ENCODE measurements at regions not wholly inside any gene's neighbourhood (a gene's known extent, or its start where the extent isn't known, plus 50 kb on each side); places are given as distances from the start of the nearest gene placed in this dataset.

DNA sequence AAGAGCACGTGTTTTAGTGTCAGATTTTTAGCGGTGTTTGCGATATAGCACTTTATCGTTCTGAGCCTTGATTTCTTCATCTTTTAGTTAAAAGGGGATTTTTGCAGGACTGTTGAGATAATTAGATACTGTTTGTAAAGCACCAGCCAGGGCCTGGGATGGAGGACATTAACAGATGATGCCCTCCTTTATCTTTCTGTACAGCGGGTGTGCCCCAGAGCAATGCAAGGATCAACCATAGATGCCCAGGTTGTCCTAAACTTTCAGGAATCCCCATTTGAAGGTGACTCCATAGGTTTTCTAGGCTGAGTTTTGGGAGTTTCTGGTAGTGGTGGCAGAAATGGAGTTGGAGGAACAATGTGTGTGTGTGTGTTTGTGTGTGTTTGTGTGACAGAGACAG, 97.0 kb upstream of the SPRED2 start:
- Histone ChIP-seq H3K27me3 (ENCODE audit: insufficient read depth, low read length) (no peaks in the 10 kb centered on the region), H2AFZ (ENCODE audit: low read length) (no peak overlapping the region), H3K4me1 (ENCODE audit: insufficient read depth, low read length) (peaks cover 15% of the 10 kb centered on the region), H3K4me2 (ENCODE audit: insufficient read depth, low read length) (no peak overlapping the region), H3K4me3 (ENCODE audit: insufficient read depth, low read length) (no peak overlapping the region), H3K27ac (ENCODE audit: low read depth, low read length) (no peak overlapping the region), H3K79me2 (ENCODE audit: insufficient read depth, low read length) (no peaks in the 10 kb centered on the region), H3K9me3 (ENCODE audit: low read depth, low read length) (no peaks in the 10 kb centered on the region), H4K20me1 (ENCODE audit: insufficient read depth, low read length) (no peaks in the 10 kb centered on the region), H3K36me3 (ENCODE audit: insufficient read depth, low read length) (no peaks in the 10 kb centered on the region)
- TF ChIP-seq, protein P1, sequence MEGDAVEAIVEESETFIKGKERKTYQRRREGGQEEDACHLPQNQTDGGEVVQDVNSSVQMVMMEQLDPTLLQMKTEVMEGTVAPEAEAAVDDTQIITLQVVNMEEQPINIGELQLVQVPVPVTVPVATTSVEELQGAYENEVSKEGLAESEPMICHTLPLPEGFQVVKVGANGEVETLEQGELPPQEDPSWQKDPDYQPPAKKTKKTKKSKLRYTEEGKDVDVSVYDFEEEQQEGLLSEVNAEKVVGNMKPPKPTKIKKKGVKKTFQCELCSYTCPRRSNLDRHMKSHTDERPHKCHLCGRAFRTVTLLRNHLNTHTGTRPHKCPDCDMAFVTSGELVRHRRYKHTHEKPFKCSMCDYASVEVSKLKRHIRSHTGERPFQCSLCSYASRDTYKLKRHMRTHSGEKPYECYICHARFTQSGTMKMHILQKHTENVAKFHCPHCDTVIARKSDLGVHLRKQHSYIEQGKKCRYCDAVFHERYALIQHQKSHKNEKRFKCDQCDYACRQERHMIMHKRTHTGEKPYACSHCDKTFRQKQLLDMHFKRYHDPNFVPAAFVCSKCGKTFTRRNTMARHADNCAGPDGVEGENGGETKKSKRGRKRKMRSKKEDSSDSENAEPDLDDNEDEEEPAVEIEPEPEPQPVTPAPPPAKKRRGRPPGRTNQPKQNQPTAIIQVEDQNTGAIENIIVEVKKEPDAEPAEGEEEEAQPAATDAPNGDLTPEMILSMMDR (IDR thresholded peaks at IDR 0.05; ENCODE audit: extremely low read depth, low read depth, low read length): no peak
- DNase-seq (ENCODE audit: insufficient read length, low spot score, missing footprints): no peak

DNA sequence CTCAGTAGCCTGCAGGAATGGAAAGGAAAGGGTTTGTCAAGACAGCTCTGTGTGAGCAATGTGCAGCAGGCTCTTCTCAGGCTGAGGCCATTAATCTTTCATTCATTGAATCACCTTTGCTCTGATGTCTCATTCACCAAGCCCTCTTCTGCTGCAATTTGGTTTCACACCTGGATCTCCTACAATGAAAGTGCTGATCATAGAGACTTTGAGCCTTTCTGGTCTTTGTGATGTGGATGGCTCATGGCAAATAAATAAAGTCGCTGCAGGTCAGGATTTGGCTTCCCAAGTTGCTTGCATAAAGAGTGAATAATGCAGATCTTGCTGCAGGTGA, 95.8 kb upstream of the SPRED2 start:
- Histone ChIP-seq H3K27me3 (ENCODE audit: insufficient read depth, low read length) (no peaks in the 10 kb centered on the region), H4K20me1 (ENCODE audit: insufficient read depth, low read length) (no peaks in the 10 kb centered on the region), H3K4me1 (ENCODE audit: insufficient read depth, low read length) (peaks cover 15% of the 10 kb centered on the region), H3K9me3 (ENCODE audit: low read depth, low read length) (no peaks in the 10 kb centered on the region), H3K36me3 (ENCODE audit: insufficient read depth, low read length) (no peaks in the 10 kb centered on the region), H3K27ac (ENCODE audit: low read depth, low read length) (no peak overlapping the region), H2AFZ (ENCODE audit: low read length) (no peak overlapping the region), H3K79me2 (ENCODE audit: insufficient read depth, low read length) (no peaks in the 10 kb centered on the region), H3K4me3 (ENCODE audit: insufficient read depth, low read length) (no peak overlapping the region), H3K4me2 (ENCODE audit: insufficient read depth, low read length) (no peak overlapping the region)
- DNase-seq (ENCODE audit: insufficient read length, low spot score, missing footprints): no peak
- TF ChIP-seq, protein P1 (IDR thresholded peaks at IDR 0.05; ENCODE audit: extremely low read depth, low read depth, low read length): no peak

DNA sequence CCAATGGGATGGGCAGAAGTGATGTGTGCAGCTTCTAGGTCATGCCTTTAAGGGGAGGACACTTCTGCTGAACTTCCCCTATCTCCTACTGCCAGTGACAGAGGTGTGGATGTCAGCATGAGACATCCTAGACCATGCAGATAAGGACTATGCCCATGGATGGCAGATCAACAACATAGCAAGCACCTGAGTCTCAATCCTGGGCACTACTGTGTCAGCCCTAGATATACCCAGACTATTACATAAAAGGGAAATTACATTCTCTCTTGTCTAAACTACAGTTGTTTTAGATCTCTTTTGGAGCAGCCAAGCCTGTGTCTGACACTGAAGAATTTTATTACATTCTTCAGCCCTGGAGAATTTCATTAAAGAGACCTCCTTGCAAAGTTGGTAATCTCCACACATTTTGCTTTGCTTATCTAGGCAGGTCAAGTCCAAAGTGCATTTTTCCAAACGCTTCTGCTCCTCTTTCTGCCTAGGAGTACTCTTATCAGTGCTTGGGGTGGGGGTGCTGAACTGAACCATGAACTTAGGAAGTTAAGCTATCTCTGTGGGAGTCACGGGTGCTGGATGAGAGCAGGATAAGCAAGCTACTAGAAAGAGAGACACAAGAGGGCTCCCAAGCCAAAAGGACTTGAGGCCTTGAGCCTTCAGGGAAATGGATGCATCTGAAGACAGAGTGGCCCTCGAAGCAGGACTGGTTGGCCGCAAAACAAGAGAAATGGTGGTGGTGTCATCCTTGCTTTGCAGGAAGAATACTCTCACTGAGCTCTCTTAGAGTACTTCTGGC, 95.2 kb upstream of the SPRED2 start:
- Histone ChIP-seq H3K79me2 (ENCODE audit: insufficient read depth, low read length) (no peaks in the 10 kb centered on the region), H2AFZ (ENCODE audit: low read length) (no peak overlapping the region), H3K4me3 (ENCODE audit: insufficient read depth, low read length) (no peak overlapping the region), H4K20me1 (ENCODE audit: insufficient read depth, low read length) (no peaks in the 10 kb centered on the region), H3K4me2 (ENCODE audit: insufficient read depth, low read length) (no peak overlapping the region), H3K27me3 (ENCODE audit: insufficient read depth, low read length) (no peaks in the 10 kb centered on the region), H3K36me3 (ENCODE audit: insufficient read depth, low read length) (no peaks in the 10 kb centered on the region), H3K9me3 (ENCODE audit: low read depth, low read length) (no peaks in the 10 kb centered on the region), H3K27ac (ENCODE audit: low read depth, low read length) (no peak overlapping the region), H3K4me1 (ENCODE audit: insufficient read depth, low read length) (peaks cover 12% of the 10 kb centered on the region)
- TF ChIP-seq, protein P1 (IDR thresholded peaks at IDR 0.05; ENCODE audit: extremely low read depth, low read depth, low read length): no peak
- DNase-seq (ENCODE audit: insufficient read length, low spot score, missing footprints): no peak

DNA sequence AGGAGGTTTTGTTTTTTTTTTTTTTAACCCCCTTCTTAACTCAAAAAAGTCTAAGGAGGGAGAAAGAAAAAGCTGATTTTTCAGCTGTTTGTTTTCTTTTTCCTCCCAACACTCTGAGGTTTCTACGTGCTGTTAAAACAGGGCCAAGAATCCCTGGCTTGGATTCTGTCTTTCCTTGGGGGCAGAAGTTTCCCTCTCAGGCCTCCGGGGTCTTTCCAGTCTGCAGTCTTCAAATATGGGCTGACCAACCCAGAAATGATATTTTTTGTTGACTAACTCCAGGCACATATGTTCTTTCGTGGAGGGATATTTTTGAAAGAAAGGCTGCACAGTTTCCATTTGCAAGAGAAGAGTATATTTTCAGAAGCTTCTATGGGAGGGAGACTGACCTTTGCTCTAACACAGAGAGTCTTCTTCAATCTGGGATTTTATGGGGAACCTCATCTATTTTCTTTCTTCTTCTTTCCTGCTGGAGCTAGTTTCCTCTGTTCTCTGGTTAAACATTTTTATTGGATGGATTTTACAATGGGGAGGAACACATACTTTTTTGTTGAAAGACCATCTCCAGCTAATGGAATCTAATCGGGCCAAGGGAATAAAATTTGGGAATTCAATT, 93.3 kb upstream of the SPRED2 start:
- H2AFZ ChIP-seq (ENCODE audit: low read length): peak overlapping the region; percentile 17
- H3K4me2 ChIP-seq (ENCODE audit: insufficient read depth, low read length): no peak overlapping the region
- TF ChIP-seq, protein P1 (IDR thresholded peaks at IDR 0.05; ENCODE audit: extremely low read depth, low read depth, low read length): no peak
- H3K9me3 ChIP-seq (ENCODE audit: low read depth, low read length): no peaks in the 10 kb centered on the region
- H3K79me2 ChIP-seq (ENCODE audit: insufficient read depth, low read length): no peaks in the 10 kb centered on the region
- peaks cover 6% of the 10 kb centered on the region for H3K4me1 ChIP-seq (ENCODE audit: insufficient read depth, low read length)
- no peak overlapping the region for H3K27ac ChIP-seq (ENCODE audit: low read depth, low read length)
- no peak for DNase-seq (ENCODE audit: insufficient read length, low spot score, missing footprints)
- no peaks in the 10 kb centered on the region for H4K20me1 ChIP-seq (ENCODE audit: insufficient read depth, low read length)
- H3K36me3 ChIP-seq (ENCODE audit: insufficient read depth, low read length): no peaks in the 10 kb centered on the region
- no peak overlapping the region for H3K4me3 ChIP-seq (ENCODE audit: insufficient read depth, low read length)
- H3K27me3 ChIP-seq (ENCODE audit: insufficient read depth, low read length): no peaks in the 10 kb centered on the region
